ENCODE measurements at regions not wholly inside any gene's neighbourhood (a gene's known extent, or its start where the extent isn't known, plus 50 kb on each side); places are given as distances from the start of the nearest gene placed in this dataset.
"Not testable (repeated sequence)": the region's sequence is repeated elsewhere in the genome, so short reads cannot be mapped to it uniquely, and the experiment has no call there.

GRCh38 chr22:25463347-25463628 is 101.2 kb upstream of the GRK3 start:
- TF ChIP-seq CTCF (IDR thresholded peaks at IDR 0.05); POLR2AphosphoS5 (IDR thresholded peaks at IDR 0.05; ENCODE audit: insufficient read depth in 1 of 2, low read depth in 1 of 2); POLR2A (IDR thresholded peaks at IDR 0.05): not testable (repeated sequence)

Measured in vagina (tissue), 2 donors.